ENCODE measurements at regions not wholly inside any gene's neighbourhood (a gene's known extent, or its start where the extent isn't known, plus 50 kb on each side); places are given as distances from the start of the nearest gene placed in this dataset.

- Mint-ChIP-seq H3K27me3 (ENCODE audit: low read depth in 3 of 3) (no peaks in the 10 kb centered on the region), H3K4me3 (no peak overlapping the region), H3K27ac (no peak overlapping the region), H3K9me3 (peaks cover 0 to 9% (median 2%) of the 10 kb centered on the region in 7 donors), H3K36me3 (no peaks in the 10 kb centered on the region), H3K4me1 (no peaks in the 10 kb centered on the region)
- no CpG with 5 or more reads among the region's 3 CpGs for WGBS (ENCODE audit: insufficient coverage)
- Histone ChIP-seq H2AFZ (ENCODE audit: insufficient read depth, low read depth, low read length, poor library complexity, severe bottlenecking) (no peak overlapping the region), H3K27me3 (ENCODE audit: control insufficient read depth in 2 of 2, insufficient read depth in 2 of 2, low read length in 2 of 2) (no peaks in the 10 kb centered on the region), H3K36me3 (replicated peaks in 1 of 2; ENCODE audit: control insufficient read depth in 1 of 2, insufficient read depth in 2 of 2, low read length in 2 of 2) (no peaks in the 10 kb centered on the region), H3K9me3 (replicated peaks in 1 of 2; ENCODE audit: control insufficient read depth in 1 of 2, insufficient read depth in 1 of 2, low read length in 2 of 2) (no peaks in the 10 kb centered on the region), H4K20me1 (ENCODE audit: insufficient read depth, low read length) (no peaks in the 10 kb centered on the region), H3K4me2 (replicated peaks; ENCODE audit: extremely low read depth, low read length, poor library complexity, severe bottlenecking) (no peak overlapping the region), H3K27ac (ENCODE audit: low read depth in 1 of 2, low read length in 2 of 2) (no peak overlapping the region), H3K4me3 (replicated peaks in 1 of 3; ENCODE audit: low read depth in 2 of 3, low read length in 3 of 3) (no peak overlapping the region), H3K4me1 (ENCODE audit: control insufficient read depth in 1 of 2, insufficient read depth in 2 of 2, low read length in 2 of 2) (no peaks in the 10 kb centered on the region), H3K79me2 (ENCODE audit: insufficient read depth, low read length) (no peaks in the 10 kb centered on the region), H3K9ac (ENCODE audit: insufficient read depth, low read length, poor library complexity, severe bottlenecking) (no peak overlapping the region)
- intact Hi-C loops (cut with micrococcal nuclease): no loop called here
- no peak for DNase-seq
- TF ChIP-seq CTCF (IDR thresholded peaks at IDR 0.05): no peak
These were observed 250.3 kb upstream of the FBXO33 start for GRCh38 chr14:39682582-39682981.

- no peaks in the 10 kb centered on the region for H3K27me3 ChIP-seq (ENCODE audit: control insufficient read depth in 2 of 2, insufficient read depth in 2 of 2, low read length in 2 of 2)
- H3K27ac ChIP-seq (ENCODE audit: low read depth in 1 of 2, low read length in 2 of 2): no peak overlapping the region
- Mint-ChIP-seq H3K4me3 (no peak overlapping the region), H3K36me3 (no peaks in the 10 kb centered on the region), H3K27ac (no peak overlapping the region), H3K4me1 (no peaks in the 10 kb centered on the region), H3K27me3 (ENCODE audit: low read depth in 3 of 3) (no peaks in the 10 kb centered on the region), H3K9me3 (peaks cover 0 to 9% (median 2%) of the 10 kb centered on the region in 7 donors)
- TF ChIP-seq CTCF (IDR thresholded peaks at IDR 0.05): no peak
- WGBS (ENCODE audit: insufficient coverage): 20% methylated on average over 1 of the region's 4 CpGs
- no peaks in the 10 kb centered on the region for H4K20me1 ChIP-seq (ENCODE audit: insufficient read depth, low read length)
- H3K9me3 ChIP-seq (replicated peaks in 1 of 2; ENCODE audit: control insufficient read depth in 1 of 2, insufficient read depth in 1 of 2, low read length in 2 of 2): no peaks in the 10 kb centered on the region
- H2AFZ ChIP-seq (ENCODE audit: insufficient read depth, low read depth, low read length, poor library complexity, severe bottlenecking): no peak overlapping the region
- no peaks in the 10 kb centered on the region for H3K79me2 ChIP-seq (ENCODE audit: insufficient read depth, low read length)
- no peaks in the 10 kb centered on the region for H3K4me1 ChIP-seq (ENCODE audit: control insufficient read depth in 1 of 2, insufficient read depth in 2 of 2, low read length in 2 of 2)
- intact Hi-C loops (cut with micrococcal nuclease): no loop called here
- H3K36me3 ChIP-seq (replicated peaks in 1 of 2; ENCODE audit: control insufficient read depth in 1 of 2, insufficient read depth in 2 of 2, low read length in 2 of 2): no peaks in the 10 kb centered on the region
- H3K4me2 ChIP-seq (replicated peaks; ENCODE audit: extremely low read depth, low read length, poor library complexity, severe bottlenecking): no peak overlapping the region
- H3K9ac ChIP-seq (ENCODE audit: insufficient read depth, low read length, poor library complexity, severe bottlenecking): no peak overlapping the region
- DNase-seq: no peak
- no peak overlapping the region for H3K4me3 ChIP-seq (replicated peaks in 1 of 3; ENCODE audit: low read depth in 2 of 3, low read length in 3 of 3)
These were observed 249.7 kb upstream of the FBXO33 start for GRCh38 chr14:39681782-39682399.
